Medulla oblongata (tissue), 1 donor: ENCODE measurements at regions not wholly inside any gene's neighbourhood (a gene's known extent, or its start where the extent isn't known, plus 50 kb on each side); places are given as distances from the start of the nearest gene placed in this dataset.
A peak's percentile ranks its signal among the peaks of the same experiment; 100 is the strongest.

ENCODE experiments used
- DNase-seq: peaks from one replicate; pipeline ENCODE4 v3.0.0-alpha.2; 2015; ENCODE audit errors: extremely low spot score

DNA sequence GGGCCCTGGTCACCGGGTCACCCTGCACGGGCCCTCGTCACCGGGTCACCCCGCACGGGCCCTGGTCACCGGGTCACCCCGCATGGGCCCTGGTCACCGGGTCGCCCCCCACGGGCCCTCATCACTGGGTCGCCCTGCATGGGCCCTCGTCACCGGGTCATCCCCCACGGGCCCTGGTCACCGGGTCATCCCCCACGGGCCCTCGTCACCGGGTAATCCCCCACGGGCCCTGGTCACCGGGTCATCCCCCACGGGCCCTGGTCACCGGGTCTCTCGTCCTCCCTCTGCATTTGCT, 77.6 kb downstream of the RIPK4 start:
- no peak for DNase-seq

DNA sequence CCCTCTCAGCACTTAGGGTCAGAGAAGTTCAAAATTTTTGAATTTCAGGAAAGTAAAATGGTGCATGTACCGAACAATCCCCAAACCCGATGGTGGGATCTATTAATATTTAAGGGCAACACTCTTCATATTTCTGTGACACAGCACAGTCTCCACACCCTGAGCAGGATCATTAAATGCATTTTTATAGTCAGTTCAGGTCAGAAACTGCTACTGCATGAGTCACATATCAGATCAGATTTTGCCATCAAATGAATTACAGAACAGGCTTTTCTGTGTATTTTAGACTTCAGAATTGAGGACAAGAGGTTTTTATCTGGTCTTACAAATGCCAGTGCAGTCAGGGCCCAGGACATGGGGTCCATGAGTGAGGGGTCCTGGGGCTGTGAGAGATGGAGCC, 79.2 kb downstream of the RIPK4 start:
- DNase-seq: no peak

DNA sequence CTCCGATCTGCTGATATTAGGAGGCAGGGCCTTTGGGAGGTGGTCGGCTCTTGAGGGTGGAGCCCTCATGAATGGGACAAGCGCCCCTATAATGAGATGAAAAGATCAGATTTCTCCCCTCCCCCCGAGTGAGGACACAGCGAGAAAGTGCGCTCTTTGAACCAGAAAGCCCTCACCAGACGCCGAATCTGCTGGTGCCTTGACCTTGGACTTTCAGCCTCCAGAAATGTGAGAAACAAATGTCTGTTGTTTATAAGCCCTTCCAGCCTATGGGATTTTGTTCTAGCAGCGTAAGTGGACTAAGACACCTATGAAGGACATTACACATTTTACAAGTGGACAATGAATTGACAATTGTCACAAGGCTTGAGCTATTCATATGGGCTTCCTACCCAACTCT, 80.2 kb downstream of the RIPK4 start:
- no peak for DNase-seq

DNA sequence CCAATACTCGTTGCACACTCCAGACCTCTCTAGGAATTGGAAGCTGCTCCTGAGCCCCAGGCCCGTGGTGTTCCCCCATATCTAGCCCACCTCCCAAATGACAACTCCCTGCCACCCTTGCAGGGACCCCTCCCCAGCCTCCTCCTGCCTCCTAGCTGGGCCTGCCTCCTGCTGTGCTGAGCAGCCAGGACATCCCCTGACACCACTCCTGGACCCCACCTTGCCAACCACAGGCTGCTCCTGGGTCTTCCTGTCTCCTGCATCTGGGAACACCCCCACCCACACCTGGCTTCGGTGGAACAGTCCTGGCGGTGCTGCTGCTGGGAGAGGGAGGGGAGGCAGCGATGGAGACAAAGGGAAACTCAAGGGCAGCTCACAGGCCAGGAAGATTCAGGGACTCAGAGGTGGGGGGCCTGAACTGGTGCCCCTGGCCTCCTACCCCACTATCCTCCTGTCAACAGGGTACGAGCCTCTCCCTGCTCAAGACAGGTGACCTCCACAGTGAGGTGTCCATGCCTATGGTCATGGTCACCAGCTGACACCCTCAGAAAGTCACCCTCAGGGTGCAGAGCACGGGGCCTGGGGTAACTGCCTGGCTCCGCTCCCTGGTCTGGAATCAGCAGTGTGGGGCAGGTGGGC, 81.2 kb downstream of the RIPK4 start:
- DNase-seq: no peak

DNA sequence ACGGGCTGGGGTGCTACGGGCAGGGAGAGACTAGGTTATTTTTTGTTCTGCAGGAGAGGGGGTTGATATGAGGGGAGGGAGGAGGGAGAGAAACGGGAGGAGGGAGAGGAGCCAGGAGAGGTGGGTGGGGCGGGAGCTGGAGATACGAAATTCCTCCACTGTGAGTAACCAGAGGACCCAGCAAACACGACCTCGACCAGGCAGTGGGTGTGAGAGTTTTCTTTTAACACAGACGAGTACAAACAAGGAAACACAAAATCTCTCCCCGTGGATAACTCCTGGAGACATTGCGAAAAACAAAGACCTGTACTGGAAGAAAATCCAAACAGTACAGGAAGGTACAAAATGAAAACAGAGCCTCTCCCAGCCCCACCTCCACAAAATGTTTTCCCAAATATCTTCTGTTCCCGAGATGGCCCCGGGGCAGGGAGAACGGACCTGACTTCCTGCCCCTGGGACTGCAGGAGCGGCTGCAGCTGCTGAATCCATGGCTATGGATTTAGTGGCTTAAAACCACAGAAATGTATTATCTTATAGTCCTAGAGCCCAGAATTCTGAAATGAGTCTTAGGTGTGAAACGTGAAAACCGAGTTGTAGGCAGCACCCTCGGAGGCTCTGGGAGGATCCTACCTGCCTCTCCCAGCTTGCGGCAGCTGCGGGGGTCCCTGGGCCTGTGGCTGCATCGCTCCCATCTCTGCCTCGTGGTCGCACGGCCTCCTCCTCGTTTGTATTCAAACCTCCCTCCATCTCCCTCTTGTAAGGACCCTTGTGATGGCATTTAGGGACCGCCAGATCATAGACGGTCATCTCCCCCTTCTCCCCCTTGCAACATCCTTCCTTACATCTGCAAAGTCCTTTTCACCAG, 82.2 kb downstream of the RIPK4 start:
- no peak for DNase-seq

DNA sequence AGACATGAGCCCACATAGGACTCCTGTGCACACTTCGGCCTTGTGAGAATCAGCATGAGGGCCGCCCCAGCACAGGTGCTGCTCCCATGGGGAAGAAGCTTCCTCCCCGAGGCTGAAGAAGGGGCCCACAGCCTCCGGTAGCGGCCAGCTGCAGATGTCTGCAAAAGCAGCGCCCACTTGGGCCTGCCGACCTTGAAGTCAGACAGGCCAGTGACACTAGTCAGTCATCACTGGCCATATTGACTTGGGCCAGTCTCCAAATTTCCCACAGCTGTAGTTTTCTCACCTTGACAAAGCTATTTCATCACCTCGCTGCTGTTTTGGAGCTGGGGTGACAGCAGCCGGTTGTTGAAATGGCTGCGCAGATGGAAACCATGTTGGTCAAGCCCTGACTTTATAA, 83.0 kb downstream of the RIPK4 start:
- DNase-seq: no peak

DNA sequence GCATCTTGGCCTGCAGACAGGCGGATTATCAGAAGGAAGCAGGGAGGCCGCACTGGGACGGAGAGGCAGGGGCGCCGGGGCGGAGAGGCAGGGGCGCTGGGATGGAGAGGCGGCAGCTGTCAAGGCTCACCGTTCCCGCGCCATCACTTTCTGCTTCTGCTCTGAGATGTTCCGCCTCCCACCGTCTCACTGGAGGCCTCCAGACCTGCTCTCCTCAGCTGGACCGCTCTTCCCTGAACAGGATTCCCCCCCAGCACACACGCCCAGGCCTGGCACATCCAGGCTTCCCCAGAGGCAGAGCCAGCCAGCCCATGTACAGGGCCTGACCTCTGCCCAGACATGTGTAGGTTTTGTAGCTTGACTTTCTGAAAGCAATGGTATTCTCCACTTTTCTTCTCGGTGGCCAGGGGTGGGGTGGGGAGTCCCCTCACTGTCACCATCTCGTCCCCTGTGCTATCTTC, 84.1 kb downstream of the RIPK4 start:
- no peak for DNase-seq

DNA sequence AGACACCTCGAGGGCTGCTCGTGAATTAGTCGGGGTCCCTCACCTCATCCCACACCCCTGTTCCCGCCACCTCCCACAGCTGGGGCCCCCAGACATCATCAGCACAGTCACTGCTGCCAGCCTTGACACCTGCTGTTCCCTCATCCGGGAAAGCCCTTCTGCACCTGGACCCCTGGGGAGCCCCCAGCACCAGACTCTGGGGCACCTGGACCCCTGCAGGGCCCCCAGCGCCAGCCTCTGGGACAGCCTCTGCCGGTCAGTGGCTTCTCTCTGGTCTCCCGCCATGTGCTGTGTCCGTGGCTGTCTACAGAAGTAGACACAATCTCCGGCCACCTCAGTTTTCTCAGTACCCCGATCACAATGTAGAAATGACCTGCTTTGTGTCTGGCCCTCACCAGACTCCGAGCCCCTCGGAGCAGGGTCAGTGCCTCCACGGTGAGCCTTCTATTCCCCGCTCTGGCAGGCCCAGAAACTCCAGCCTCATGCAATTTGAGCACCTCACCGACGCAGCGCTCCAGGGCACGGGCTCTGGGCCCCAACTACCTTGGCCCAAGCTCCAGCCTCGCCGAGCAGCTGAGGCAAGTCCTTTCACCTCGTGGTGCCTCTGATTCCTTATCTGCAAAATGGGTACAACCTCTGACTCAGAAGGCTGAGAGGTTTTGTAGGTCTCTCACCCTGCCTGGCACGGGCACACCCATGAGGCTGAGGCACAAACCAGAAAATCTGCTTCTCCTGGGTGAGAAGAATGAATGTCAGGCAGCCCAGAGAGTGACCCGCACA, 84.7 kb downstream of the RIPK4 start:
- no peak for DNase-seq

DNA sequence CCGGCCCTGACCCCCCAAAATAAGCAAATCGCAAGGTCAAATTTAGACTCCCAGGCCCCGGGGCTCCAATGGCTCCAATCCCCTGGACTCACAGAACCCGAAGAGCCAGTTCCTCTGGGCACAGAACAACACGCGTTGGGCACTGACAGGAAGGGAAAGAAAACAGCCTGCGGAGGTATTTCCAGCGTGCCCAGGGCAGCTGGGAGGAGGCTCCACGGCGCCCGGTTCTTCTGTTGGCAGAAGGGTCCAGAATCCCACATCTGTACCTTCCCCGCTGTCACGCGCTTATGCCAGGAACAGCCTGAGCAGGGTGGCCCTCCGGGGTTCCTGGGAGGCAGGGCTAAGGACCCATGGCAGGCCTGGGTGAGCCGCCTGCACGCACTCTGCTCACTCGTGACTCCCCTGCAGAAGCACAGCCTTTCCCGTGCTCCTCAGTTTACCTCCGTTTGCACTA, 85.5 kb downstream of the RIPK4 start:
- no peak for DNase-seq

DNA sequence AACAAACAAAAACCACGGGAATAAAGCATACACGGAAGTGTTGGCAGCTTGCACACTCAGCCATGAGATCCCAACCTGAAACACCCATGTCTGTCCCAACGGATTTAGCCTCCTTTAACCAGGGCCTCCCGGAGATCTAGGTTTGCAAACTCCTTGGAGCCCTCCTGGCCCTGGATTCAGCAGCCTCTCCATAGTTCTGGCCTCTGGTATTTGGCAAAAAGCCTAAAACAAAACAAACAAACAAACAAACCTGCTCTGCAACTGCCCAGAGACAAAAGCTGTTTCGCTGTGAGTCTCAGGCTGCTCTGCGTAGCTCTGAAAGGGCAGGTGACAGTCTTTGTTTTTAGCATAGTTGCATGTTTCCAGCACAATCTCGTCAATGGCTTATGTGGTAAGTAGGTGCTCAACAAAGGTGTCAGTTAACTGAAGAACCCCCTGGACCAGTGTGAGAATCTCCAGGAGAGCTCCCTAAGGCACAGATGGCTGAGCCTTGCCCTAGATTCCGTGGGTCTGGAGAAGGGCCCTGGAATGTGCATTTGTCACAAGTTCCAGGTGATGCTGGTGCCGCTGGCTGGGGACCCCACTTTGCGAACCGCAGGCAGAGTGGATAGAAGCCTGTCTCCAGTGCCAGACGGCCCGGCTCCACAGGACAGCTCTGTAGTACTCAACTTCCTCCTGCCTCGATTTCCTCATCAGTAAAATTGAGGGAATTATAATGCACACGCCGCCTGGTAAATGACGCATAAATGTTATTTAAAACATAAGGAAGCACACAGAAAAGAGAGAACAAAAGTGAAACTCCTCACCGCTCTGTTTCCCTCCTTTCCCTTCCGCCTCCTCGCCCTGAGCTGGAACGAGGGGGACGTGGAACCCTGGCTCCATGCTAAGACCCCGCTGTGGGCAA, 86.2 kb downstream of the RIPK4 start:
- no peak for DNase-seq

DNA sequence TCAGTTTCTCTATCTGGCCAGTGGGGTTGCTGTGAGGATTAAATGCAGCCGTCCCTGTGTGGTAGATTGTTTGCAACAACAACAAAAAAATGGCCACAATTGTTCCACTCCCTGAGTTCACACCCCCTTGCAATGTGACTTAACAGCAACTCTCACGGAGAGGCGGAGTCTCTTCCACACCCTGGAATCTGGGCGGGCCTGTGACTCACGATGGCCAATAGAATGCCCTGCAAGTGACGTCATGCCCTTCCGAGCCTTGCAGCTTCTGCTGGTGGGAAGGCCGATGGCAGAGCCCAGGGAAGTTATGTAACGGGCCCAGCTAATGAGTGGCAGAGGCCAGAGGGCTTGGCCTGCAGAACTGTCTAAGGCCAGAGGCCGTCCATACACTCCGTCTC, 87.9 kb downstream of the RIPK4 start:
- DNase-seq: peak; percentile 83

DNA sequence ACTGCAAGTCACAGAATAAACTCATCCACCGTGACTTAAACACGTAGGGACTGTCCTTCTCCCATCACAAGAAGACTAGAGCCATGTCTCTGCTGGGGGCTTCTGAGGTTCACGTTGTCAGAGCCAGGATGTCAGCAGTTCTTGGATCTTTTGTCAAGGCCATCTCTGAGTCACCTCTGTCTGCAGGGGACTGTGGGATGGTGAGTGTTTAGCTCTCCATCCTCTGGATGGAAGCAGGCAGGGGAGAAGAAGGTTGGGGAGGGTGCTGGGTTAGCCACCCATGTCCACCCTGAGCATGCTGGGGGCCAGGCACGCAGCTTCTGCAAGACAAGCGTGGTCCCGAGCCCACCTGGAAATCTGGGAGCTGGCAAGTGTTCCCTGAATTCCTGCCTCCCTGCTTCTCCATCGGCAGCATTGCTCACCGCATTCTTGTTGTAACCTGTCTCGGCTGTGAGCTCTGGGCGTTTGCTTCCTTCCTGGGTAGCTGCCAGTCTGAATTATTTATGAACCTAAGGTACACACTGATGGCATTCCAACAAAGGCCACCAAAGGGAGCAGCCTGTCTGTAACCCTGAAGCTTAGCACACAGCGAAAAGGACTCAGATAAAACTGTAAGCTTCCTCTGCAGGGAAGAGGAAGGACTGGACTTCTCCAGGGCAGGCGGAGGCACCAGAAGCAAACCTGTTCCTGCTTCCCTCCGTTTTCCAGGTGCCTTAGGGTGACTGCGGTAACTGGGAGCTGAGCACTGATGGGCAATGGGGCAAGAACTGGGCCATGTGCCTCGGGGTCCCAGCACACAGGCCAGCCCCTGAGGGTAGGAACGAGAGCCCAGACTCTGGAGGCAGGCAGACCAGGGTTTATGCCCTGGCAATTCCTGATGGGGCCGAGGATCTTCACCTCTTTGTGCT, 88.6 kb downstream of the RIPK4 start:
- DNase-seq: no peak

DNA sequence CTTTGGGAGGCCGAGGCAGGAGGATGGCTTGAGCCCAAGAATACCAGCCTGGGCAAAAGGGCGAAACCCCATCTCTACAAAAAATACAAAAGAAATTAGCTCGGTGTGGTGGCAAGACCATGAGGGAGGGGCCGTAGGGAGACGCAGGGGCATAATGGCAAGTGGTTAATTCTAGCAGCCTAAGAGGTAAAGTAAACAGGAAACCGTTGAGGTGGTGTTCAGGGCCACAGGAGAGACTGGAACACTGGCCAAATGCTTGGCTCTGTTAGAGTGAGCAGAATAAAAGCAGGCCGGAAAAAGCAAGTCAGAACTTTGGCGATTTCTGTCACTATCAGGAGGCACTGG, 89.2 kb downstream of the RIPK4 start:
- no peak for DNase-seq

DNA sequence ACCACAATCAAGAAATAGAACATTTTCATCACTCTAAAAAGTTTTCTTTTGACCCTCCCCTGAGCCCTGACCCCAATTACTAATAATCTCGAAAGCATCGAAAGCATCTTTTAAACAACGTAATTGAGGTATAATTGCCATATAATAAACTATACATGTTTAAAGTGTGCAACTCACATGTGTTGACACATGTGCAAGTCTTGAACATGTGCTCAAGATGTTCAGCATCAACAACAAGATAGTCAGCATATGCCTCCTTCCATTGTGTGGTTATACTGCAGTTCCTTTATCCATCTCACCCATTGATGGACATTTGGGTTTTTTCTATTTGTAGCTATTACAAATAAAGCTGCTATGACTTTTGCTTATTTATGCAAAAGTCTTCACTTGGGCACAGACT, 90.7 kb downstream of the RIPK4 start:
- DNase-seq: no peak

DNA sequence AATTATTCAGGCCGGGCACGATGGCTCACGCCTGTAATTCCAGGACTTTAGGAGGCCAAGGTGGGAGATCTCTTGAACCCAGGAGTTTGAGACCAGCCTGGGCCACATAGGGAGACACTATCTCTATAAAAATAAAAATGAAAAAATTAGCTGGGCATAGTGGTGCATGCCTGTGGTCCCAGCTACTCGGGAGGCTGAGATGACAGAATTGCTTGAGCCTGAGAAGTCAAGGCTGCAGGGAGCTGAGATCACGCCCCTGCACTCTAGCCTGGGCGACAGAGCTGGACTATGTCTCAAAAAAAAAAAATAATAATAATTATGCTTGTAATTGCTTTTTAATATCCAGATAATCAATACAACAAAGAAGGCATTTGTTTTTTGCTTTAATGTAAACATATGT, 91.3 kb downstream of the RIPK4 start:
- DNase-seq: no peak

DNA sequence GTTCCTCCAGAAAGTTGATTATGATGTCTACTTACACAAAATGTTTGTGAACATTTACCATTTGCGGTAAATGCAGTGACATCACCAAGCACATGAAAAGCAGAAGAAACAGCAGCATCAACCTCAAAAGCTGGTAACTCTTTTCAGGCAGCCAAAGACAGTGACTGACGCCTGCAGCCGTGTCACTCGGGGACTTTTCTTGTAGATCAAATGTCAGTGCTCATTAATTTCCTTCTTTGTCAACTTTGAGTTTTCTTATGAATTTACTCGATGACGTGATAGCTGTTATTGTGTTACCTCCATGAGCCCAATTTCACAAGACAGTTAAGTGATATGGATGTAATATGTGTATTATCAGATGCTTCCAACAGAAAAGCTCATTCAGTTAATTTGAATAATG, 92.5 kb downstream of the RIPK4 start:
- no peak for DNase-seq

DNA sequence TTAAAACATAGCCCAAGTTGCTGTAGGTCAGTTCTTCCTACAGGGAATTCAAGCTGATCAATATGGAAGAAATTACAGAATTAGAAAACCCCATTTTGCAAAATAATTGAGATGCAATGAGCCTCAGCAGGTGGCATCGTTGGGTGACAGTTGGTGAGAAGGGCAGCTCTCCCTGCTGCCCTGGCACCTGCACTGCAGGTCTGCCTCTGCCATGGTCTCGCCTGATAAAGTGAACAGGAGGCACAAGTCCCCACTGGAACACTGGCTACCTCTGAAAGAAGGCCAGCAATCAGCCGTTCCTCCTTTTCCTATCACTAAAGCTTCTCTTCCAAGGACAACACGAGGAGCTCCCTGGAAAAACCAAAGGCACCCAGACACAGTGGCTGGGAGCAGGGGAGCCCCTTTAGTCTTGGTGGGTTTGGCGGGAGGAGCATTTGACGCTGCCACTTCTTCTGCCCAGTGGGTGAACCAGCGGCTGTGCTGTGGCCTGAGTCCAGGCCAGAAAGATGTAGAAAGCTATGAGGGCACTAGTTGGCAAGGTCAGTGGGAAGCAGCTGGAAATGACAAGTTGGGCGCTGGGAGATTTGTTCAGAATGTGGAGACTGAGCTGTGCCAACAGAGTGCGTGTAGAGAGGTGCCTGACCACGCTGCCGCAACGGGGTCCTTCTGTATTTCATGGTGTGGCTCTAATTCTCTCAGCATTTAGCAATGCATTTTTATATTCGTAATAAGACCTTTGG, 93.1 kb downstream of the RIPK4 start:
- no peak for DNase-seq

DNA sequence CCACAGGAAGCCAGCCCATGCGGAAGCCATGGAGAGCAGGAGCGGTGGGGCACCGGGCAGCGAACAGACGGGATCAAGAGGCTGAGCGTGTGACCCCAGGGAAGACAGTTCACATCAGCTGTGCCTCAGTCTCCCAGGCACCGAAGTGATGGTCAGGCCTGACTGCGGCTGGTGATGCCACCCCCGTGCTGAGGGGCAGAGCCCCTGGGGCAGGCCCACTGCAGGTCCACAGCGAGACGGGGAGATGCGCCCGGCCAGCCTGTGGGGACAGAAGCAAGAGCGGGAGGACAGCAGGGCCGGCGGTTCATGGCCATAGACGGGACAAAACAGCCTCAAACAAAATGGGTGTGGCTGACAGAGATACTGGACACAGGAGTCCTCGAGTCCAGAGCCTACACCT, 93.8 kb downstream of the RIPK4 start:
- DNase-seq: no peak

DNA sequence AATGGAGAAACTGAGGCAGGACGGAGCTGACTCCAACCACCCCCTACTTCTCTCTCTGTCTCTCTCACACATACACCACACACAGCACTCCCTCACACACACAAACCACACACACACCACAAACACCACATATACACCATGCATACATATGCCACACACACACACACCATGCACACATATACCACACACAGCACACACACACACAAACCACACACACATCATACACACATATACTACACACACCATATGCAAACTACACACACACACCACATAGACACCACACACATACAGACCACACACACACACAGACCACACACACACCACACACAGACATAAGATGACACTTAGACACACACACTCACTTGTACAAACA, 94.3 kb downstream of the RIPK4 start:
- no peak for DNase-seq

DNA sequence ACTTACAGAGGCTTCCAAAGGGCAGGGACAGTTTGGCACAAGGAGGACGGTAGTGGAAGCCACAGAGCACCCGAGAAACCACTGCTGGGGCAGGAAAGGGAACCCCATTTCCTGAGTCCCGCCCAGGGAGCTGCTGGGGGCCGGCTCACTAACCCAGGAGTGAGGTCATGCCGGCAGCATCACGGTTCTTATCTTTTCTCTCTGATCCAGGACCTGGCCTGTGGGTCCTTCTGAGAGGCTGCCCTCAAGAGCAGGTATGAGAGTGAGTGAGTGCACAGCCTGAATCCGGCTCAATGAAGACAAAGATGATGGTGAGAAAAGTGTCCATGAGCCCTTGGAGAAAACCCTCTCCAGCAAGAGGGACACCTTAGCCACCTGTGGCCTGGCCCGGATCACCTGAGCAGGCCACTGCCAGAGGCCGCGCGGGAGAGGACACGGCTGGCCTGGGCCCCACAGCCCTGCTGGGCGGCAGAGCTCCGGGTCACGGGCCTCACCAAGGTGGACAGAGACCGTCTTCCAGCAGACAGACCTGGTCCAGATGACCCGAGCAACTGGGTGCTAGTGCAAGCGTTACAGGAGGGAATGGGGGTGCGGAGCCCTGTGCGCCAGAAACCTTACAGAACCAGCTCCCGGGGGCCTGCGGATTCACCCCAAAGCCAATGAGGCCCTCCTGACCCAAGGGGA, 94.9 kb downstream of the RIPK4 start:
- no peak for DNase-seq
